OCI-LY3 (cell line): ENCODE measurements at regions not wholly inside any gene's neighbourhood (a gene's known extent, or its start where the extent isn't known, plus 50 kb on each side); places are given as distances from the start of the nearest gene placed in this dataset.
"Not testable (repeated sequence)": the region's sequence is repeated elsewhere in the genome, so short reads cannot be mapped to it uniquely, and the experiment has no call there.

Experiments
- H2AFZ ChIP-seq: fragments of 200-600, 300-600 bp; shearing (Covaris generic); 2 replicates; pipeline ENCODE4 v1.6.0; 2014; ENCODE audit warnings: antibody characterized with exemption, low read depth, low read length
- H3K27ac ChIP-seq: fragments of 200-600, 300-600 bp; sonication (generic); 2 replicates; pipeline ENCODE4 v1.5.1; 2014; ENCODE audit warnings: mild to moderate bottlenecking, low read length, moderate library complexity, mixed read lengths
- H3K27me3 ChIP-seq: fragments of 200-600, 300-600 bp; sonication (generic); 2 replicates; pipeline ENCODE4 v1.6.1; 2014; ENCODE audit warnings: low read depth, low read length, mixed read lengths
- H3K36me3 ChIP-seq: fragments of 200-600, 300-600 bp; sonication (generic); replicated peaks from 2 replicates; pipeline ENCODE3; 2014; ENCODE audit warnings: low read depth, low read length, mixed read lengths
- H3K4me1 ChIP-seq: fragments of 300-600, 200-600 bp; sonication (generic); 2 replicates; pipeline ENCODE4 v1.6.1; 2014; ENCODE audit warnings: low read length, mixed read lengths
- H3K4me2 ChIP-seq: fragments of 200-600, 300-600 bp; sonication (generic); 2 replicates; pipeline ENCODE4 v1.6.1; 2014; ENCODE audit warnings: low read length, mixed read lengths
- H3K4me3 ChIP-seq: fragments of 300-600, 200-600 bp; sonication (generic); 2 replicates; pipeline ENCODE4 v1.5.1; 2014; ENCODE audit warnings: antibody characterized with exemption, mild to moderate bottlenecking, low read length, moderate library complexity
- H3K79me2 ChIP-seq: fragments of 300-600, 200-600 bp; shearing (Covaris generic); 2 replicates; pipeline ENCODE4 v1.6.1; 2014; ENCODE audit warnings: mild to moderate bottlenecking, low read length, mixed read lengths
- H3K9ac ChIP-seq: fragments of 300-600, 200-600 bp; shearing (Covaris generic); 2 replicates; pipeline ENCODE4 v1.6.0; 2014; ENCODE audit warnings: mild to moderate bottlenecking, low read length, moderate library complexity
- H3K9me3 ChIP-seq: fragments of 200-600, 300-600 bp; shearing (Covaris generic); 2 replicates; pipeline ENCODE4 v1.6.1; 2014; ENCODE audit warnings: low read length, mixed read lengths; ENCODE audit not compliant: insufficient read depth
- H4K20me1 ChIP-seq: fragments of 200-600, 300-600 bp; sonication (generic); 2 replicates; pipeline ENCODE4 v1.6.1; 2016; ENCODE audit warnings: low read length, mixed read lengths; ENCODE audit not compliant: insufficient read depth
- EZH2phosphoT487 ChIP-seq: fragments of 200-600 bp; shearing (Covaris generic); IDR thresholded peaks from 2 replicates; pipeline ENCODE4 v1.6.1; 2018; ENCODE audit warnings: antibody characterized with exemption, mixed run types, low read depth
- TF ChIP-seq, protein P1 (sequence below): fragments of 200-600, 300-600 bp; sonication (generic); IDR thresholded peaks from 2 replicates; pipeline ENCODE4 v1.5.1; 2014; ENCODE audit warnings: antibody characterized with exemption, low read length, low read depth

DNA sequence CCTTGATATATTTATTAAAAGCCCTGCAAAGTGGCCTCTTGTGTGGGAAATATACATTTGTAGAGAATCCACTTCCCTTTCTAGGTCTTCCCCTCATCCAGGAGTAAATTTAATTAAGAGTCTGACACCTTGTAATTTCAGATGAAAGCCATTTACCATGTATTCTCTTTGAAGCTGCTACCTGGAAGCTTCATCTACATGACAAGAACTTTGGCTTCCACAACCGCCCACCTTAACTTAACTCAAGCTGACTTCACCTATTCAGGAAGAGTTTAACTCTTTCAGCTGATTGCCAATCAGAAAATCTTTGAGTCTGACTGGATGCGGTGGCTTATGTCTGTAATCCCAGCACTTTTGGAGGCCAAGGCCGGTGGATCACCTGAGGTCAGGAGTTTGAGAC is 899.9 kb downstream of the TAF11L14 start:
- no peak for TF ChIP-seq EZH2phosphoT487
- TF ChIP-seq, protein P1, sequence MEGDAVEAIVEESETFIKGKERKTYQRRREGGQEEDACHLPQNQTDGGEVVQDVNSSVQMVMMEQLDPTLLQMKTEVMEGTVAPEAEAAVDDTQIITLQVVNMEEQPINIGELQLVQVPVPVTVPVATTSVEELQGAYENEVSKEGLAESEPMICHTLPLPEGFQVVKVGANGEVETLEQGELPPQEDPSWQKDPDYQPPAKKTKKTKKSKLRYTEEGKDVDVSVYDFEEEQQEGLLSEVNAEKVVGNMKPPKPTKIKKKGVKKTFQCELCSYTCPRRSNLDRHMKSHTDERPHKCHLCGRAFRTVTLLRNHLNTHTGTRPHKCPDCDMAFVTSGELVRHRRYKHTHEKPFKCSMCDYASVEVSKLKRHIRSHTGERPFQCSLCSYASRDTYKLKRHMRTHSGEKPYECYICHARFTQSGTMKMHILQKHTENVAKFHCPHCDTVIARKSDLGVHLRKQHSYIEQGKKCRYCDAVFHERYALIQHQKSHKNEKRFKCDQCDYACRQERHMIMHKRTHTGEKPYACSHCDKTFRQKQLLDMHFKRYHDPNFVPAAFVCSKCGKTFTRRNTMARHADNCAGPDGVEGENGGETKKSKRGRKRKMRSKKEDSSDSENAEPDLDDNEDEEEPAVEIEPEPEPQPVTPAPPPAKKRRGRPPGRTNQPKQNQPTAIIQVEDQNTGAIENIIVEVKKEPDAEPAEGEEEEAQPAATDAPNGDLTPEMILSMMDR = no peak

DNA sequence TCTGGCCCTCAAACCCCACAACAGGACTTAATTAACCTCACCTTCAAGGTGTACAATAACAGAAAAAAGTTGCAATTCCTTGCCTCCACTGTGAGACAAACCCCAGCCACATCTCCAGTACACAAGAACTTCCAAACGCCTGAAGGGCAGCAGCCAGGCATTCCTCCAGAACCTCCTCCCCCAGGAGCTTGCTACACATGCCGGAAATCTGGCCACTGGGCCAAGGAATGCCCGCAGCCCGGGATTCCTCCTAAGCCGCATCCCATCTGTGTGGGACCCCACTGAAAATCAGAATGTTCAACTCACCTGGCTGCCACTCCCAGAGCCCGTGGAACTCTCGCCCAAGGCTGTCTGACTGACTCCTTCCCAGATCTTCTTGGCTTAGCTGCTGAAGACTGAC is 901.5 kb downstream of the TAF11L14 start:
- not testable (repeated sequence) for H3K9ac ChIP-seq, H3K27ac ChIP-seq, H3K9me3 ChIP-seq, H4K20me1 ChIP-seq, H3K36me3 ChIP-seq, H3K4me1 ChIP-seq, H3K4me3 ChIP-seq, H3K4me2 ChIP-seq, H3K27me3 ChIP-seq, H3K79me2 ChIP-seq, H2AFZ ChIP-seq

More for the DNA sequence above, 899.9 kb downstream of the TAF11L14 start:
- H3K27me3 ChIP-seq = no peaks in the 10 kb centered on the region
- no peak overlapping the region for H2AFZ ChIP-seq
- H3K4me3 ChIP-seq = no peak overlapping the region
- no peaks in the 10 kb centered on the region for H3K4me1 ChIP-seq
- H3K9me3 ChIP-seq = no peaks in the 10 kb centered on the region
- H4K20me1 ChIP-seq = no peaks in the 10 kb centered on the region
- H3K79me2 ChIP-seq = no peaks in the 10 kb centered on the region
- H3K36me3 ChIP-seq = no peaks in the 10 kb centered on the region
- no peak overlapping the region for H3K9ac ChIP-seq
- H3K4me2 ChIP-seq = no peak overlapping the region
- H3K27ac ChIP-seq = no peak overlapping the region

DNA sequence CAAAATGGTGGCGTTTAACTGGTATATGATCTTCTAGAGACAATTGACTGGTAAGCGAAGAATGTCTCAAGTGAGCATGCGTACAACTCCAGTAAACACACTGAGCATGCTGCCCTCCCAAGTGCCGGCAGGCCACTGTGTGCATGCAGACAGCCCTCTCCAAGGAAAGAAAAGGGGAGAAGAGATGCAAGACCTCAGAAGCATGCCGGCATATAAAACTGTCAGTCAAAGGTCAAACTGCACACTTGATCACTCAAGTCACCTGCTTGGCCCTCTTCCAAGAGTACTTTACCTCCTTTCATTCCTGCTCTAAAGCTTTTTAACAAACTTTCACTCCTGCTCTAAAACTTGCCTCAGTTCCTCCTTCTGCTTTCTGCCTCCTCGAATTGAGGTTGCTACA is 910.2 kb downstream of the TAF11L14 start:
- Histone ChIP-seq H3K9me3 (no peaks in the 10 kb centered on the region), H3K27ac (no peak overlapping the region), H3K4me2 (no peak overlapping the region), H3K36me3 (no peaks in the 10 kb centered on the region), H4K20me1 (no peaks in the 10 kb centered on the region), H3K4me1 (no peaks in the 10 kb centered on the region), H3K27me3 (no peaks in the 10 kb centered on the region), H3K79me2 (no peaks in the 10 kb centered on the region), H3K4me3 (no peak overlapping the region), H2AFZ (no peak overlapping the region), H3K9ac (no peak overlapping the region)
- TF ChIP-seq, protein P1 = no peak
- no peak for TF ChIP-seq EZH2phosphoT487

DNA sequence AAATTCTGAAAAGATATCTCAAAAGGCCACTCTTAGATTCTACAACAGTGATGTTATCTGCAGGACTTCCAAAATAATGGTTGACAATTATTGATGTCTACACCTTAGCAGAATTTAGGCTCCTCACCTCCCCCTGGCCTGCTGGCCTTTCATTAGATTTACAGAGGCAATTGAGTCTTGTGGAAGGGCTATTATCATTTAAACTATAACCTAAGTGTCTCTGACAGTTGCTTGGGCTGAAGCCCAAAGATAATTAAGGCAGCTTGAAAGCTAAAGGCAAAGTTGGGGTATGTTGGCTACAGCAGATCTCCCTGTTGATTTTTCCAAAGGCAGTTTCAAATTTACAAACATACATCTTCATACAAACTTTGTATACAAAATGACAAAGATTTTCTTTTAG is 912.3 kb downstream of the TAF11L14 start:
- Histone ChIP-seq H3K27ac (no peak overlapping the region), H3K4me1 (no peaks in the 10 kb centered on the region), H3K79me2 (no peaks in the 10 kb centered on the region), H3K36me3 (no peaks in the 10 kb centered on the region), H3K4me3 (no peak overlapping the region), H3K9ac (no peak overlapping the region), H3K9me3 (no peaks in the 10 kb centered on the region), H3K4me2 (no peak overlapping the region), H4K20me1 (no peaks in the 10 kb centered on the region), H2AFZ (no peak overlapping the region), H3K27me3 (no peaks in the 10 kb centered on the region)
- no peak for TF ChIP-seq EZH2phosphoT487
- TF ChIP-seq, protein P1 = no peak

DNA sequence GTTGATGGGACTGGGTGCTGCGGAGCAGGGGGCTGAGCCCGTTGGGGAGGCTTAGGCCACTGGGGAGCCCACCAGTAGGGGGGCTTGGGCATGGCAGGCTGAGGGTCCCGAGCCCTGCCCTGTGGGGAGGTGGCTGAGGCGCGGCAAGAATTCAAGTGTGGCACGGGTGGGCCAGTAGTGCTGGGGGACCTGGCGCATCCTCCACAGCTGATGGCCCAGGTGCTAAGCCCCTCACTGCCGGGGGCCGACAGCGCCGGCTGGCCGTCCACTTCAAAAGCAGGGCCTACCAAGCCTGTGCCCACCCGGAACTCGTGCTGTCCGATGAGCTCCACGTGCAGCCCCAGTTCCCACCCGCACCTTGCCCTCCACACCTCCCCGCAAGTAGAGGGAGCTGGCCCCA is 917.5 kb downstream of the TAF11L14 start:
- Histone ChIP-seq H3K36me3 (no peaks in the 10 kb centered on the region), H3K79me2 (no peaks in the 10 kb centered on the region), H3K9ac (no peak overlapping the region), H3K4me2 (no peak overlapping the region), H3K27me3 (no peaks in the 10 kb centered on the region), H3K27ac (no peak overlapping the region), H3K4me3 (no peak overlapping the region), H3K9me3 (no peaks in the 10 kb centered on the region), H3K4me1 (no peaks in the 10 kb centered on the region), H4K20me1 (no peaks in the 10 kb centered on the region), H2AFZ (no peak overlapping the region)
- TF ChIP-seq, protein P1 = no peak
- no peak for TF ChIP-seq EZH2phosphoT487
